GM21390 (cell line): ENCODE measurements at regions not wholly inside any gene's neighbourhood (a gene's known extent, or its start where the extent isn't known, plus 50 kb on each side); places are given as distances from the start of the nearest gene placed in this dataset.
"Not testable (repeated sequence)": the region's sequence is repeated elsewhere in the genome, so short reads cannot be mapped to it uniquely, and the experiment has no call there.

Source experiments
- ATAC-seq: cut with Tn5 transposase; IDR thresholded peaks from one replicate; pipeline ENCODE4 v1.9.1; 2021; ENCODE audit not compliant: unreplicated experiment

DNA sequence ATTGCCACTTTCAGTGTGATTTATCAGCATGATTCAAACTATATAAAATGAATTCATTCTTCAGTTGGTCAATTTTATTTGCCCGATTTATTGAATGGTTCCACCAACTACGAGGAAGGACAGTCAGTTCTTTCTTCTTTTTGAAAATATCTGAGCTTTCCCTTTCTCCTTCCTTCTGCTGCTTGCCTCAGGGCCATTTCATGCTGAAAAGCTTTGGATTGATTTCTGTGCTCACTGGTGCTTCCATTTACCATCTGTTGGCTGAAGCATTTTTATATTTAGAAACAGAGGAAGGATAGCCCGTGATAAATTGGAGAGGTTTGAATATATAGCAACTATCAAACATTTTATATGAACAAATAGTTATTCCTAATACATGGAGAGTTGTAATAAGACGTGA lies 68.9 kb upstream of the ADAMTS5 start:
- ATAC-seq = no peak

DNA sequence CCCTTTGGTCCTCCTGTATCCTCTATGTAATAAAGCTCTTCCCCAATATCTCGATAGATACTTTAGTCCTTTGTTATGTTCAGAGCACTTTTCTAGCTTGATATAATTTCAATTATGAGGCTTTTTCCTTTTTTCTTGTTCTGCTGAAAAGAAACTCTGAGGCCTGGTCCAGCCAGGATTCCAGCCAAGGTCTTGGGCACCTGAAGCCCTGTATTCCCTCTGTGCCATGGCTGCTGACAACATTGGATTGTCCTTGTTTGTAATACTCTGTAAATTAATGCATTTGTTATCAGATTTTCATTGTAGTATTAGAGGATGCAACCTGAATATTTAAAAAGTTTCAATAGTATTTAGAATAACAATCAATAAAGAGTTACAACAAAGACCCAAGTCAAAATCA lies 67.9 kb upstream of the ADAMTS5 start:
- no peak for ATAC-seq

GRCh38 chr21:27033471-27033870 lies 66.6 kb upstream of the ADAMTS5 start:
- no peak for ATAC-seq

GRCh38 chr21:27026501-27026900 lies 59.6 kb upstream of the ADAMTS5 start:
- no peak for ATAC-seq

GRCh38 chr21:27025708-27026107 lies 58.8 kb upstream of the ADAMTS5 start:
- ATAC-seq = not testable (repeated sequence)

- ATAC-seq = no peak
Measured at GRCh38 chr21:27024971-27025370, 58.1 kb upstream of the ADAMTS5 start.

- ATAC-seq = no peak
Measured at GRCh38 chr21:27024301-27024700, 57.4 kb upstream of the ADAMTS5 start.

GRCh38 chr21:27023186-27023585 lies 56.3 kb upstream of the ADAMTS5 start:
- no peak for ATAC-seq

DNA sequence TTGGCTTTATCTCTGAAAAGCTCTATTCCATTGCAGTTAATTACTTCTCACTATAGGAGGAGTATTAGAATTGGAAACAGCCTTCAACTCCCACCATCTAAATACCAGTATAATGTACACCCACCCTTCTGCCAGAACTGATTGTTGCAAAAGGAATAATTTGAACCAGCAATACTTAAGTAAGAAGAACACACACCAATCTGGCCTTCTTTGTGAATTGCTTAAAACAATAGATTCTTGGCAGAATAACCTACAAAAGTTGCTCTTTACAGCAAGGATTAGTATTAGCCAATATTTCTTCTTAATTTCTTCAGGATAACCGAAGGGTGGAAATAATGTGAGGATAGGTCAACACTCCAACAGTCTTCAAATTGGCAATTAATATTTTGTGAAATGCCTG lies 54.9 kb upstream of the ADAMTS5 start:
- no peak for ATAC-seq

- no peak for ATAC-seq
Measured at GRCh38 chr21:27021046-27021445, 54.2 kb upstream of the ADAMTS5 start.

DNA sequence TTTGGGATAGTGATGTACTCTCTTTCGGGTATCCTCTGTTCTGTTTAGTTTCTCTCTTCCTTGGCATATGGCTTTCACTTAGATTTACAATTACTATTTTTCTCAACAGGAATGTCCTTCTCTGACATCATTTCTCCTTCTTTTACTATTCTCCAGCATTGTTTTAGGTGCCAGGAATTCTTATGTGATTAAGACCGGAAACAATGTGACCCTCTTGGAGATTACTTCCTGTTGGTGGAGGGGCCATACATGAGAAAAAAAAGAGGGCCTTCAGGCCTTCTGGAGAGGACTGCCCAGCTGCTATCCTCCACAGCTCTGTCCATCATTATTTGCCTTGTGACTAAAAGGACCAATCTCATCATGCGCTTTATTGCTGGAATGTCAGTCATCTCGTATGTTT lies 50.4 kb upstream of the ADAMTS5 start:
- no peak for ATAC-seq
